Left lung (tissue), 4 donors: ENCODE measurements at regions not wholly inside any gene's neighbourhood (a gene's known extent, or its start where the extent isn't known, plus 50 kb on each side); places are given as distances from the start of the nearest gene placed in this dataset.

Experiments used
- ATAC-seq: fragments of 200-7000 bp; cut with Tn5 transposase; one replicate; pipeline ENCODE4 v1.9.1; 2020; ENCODE audit warnings: moderate library complexity
- DNase-seq, 4 donors: peaks; one replicate each; pipeline ENCODE4 v3.0.0-alpha.2; 2013 to 2020
- H3K27ac ChIP-seq, 2 donors: fragments of 200-600 bp; sonication (generic) in 1 of 2; one replicate each; pipeline versions ENCODE4 v1.5.0 to v1.8.0; 2020 to 2021
- H3K27me3 ChIP-seq, 2 donors: fragments of 200-600 bp; sonication (generic) in 1 of 2; one replicate each; pipeline versions ENCODE4 v1.5.0 to v1.8.0; 2020 to 2021
- H3K36me3 ChIP-seq, 2 donors: fragments of 200-600 bp; sonication (generic) in 1 of 2; one replicate each; pipeline versions ENCODE4 v1.5.0 to v1.8.0; 2020 to 2021
- H3K4me1 ChIP-seq, 2 donors: fragments of 200-600 bp; one replicate each; pipeline ENCODE4 v1.8.0; 2021
- H3K4me3 ChIP-seq, 2 donors: fragments of 200-600 bp; sonication (generic) in 1 of 2; one replicate each; pipeline versions ENCODE4 v1.5.0 to v1.8.0; 2020 to 2021; ENCODE audit warnings: mild to moderate bottlenecking in 1 of 2
- H3K9me3 ChIP-seq, 2 donors: fragments of 200-600 bp; sonication (generic) in 1 of 2; one replicate each; pipeline versions ENCODE4 v1.5.0 to v1.8.0; 2020 to 2021
- intact Hi-C, 2 donors: fragments of 100-400 bp; cut with DNase I; formaldehyde crosslinking; loops; one replicate each; pipeline versions ENCODE4 v1.11.2 to v1.14.2; 2022
- TF ChIP-seq, protein P1 (sequence below), 2 donors: fragments of 200-600 bp; sonication (generic) in 1 of 2; IDR thresholded peaks; one replicate each; pipeline versions ENCODE4 v1.5.0 to v1.8.0; 2021; ENCODE audit warnings: antibody characterized with exemption in 2 of 2
- donor health status: DM: no; HTN: yes; CAD: no.
- donor health status: DM: no; HTN: no; CAD: no.

DNA sequence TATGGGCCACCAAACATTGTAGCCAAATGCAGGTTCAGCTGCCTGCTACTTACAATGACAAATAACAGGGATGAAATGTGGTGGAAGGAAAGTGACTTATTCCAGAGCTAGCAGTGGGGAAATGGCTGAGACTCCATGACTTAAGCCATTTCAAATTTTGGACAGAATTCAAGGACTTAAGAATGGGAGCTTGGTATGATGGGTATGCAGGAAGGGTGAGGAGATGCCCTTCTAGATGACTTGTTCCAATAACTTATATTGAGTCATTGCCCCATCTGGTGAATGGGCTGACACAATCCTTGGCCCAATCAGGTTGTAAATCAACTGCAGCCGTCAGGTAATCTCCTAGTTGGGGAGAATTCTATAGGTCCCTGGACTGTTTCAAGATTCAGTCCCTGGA is 230.7 kb upstream of the SGCD start:
- H3K36me3 ChIP-seq, result no peaks in the 10 kb centered on the region
- H3K27me3 ChIP-seq, result no peaks in the 10 kb centered on the region
- intact Hi-C loops, result no loop called here
- no peak overlapping the region for H3K4me3 ChIP-seq
- DNase-seq, result no peak
- H3K9me3 ChIP-seq, result peaks cover 0 to 9% of the 10 kb centered on the region in 2 donors
- TF ChIP-seq, protein P1, sequence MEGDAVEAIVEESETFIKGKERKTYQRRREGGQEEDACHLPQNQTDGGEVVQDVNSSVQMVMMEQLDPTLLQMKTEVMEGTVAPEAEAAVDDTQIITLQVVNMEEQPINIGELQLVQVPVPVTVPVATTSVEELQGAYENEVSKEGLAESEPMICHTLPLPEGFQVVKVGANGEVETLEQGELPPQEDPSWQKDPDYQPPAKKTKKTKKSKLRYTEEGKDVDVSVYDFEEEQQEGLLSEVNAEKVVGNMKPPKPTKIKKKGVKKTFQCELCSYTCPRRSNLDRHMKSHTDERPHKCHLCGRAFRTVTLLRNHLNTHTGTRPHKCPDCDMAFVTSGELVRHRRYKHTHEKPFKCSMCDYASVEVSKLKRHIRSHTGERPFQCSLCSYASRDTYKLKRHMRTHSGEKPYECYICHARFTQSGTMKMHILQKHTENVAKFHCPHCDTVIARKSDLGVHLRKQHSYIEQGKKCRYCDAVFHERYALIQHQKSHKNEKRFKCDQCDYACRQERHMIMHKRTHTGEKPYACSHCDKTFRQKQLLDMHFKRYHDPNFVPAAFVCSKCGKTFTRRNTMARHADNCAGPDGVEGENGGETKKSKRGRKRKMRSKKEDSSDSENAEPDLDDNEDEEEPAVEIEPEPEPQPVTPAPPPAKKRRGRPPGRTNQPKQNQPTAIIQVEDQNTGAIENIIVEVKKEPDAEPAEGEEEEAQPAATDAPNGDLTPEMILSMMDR (IDR thresholded peaks at IDR 0.05), result no peak
- ATAC-seq, result no peak
- no peaks in the 10 kb centered on the region for H3K4me1 ChIP-seq
- no peak overlapping the region for H3K27ac ChIP-seq

DNA sequence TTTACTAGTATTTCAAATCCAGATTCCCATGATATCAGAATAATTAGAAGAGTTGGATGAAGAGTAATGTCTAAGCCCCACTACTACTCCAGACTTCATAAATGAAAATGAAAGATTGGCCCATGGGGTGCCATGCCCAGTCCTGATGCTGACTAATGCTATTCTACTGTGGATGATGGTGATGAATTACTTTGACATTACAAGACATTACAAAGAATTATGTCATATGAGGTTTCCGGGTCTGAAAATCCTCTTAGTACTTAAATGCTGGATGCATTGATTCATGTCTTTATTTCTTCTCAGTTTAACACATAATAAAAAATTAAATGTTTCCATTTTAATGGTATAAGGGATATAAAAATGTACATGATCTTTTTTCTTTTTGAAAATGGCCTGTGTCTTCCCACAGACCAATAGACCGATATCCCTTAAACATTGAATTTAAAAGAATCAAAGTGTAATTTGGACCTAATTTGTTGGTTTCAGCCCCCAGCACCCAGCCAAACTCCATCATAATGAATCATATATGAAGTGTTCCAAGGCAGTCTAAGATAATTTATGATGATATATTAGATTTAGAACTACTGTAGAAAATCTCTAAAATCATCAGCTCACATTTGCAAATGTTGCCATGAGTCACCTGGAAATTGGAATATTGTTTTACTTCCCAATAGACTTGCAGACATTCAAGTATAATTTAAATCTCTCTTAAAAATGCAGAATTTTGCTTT is 223.6 kb upstream of the SGCD start:
- no peak for DNase-seq
- no peaks in the 10 kb centered on the region for H3K27me3 ChIP-seq
- no peaks in the 10 kb centered on the region for H3K4me1 ChIP-seq
- ATAC-seq, result no peak
- no peaks in the 10 kb centered on the region for H3K36me3 ChIP-seq
- H3K27ac ChIP-seq, result no peak overlapping the region
- TF ChIP-seq, protein P1 (IDR thresholded peaks at IDR 0.05), result no peak
- no peaks in the 10 kb centered on the region for H3K9me3 ChIP-seq
- intact Hi-C loops, result no loop called here
- H3K4me3 ChIP-seq, result no peak overlapping the region

GRCh38 chr5:156109317-156110023 is 217.5 kb upstream of the SGCD start:
- intact Hi-C loops, result no loop called here
- Histone ChIP-seq H3K4me1 (no peaks in the 10 kb centered on the region), H3K27ac (no peak overlapping the region), H3K9me3 (no peaks in the 10 kb centered on the region), H3K36me3 (no peaks in the 10 kb centered on the region), H3K27me3 (no peaks in the 10 kb centered on the region), H3K4me3 (no peak overlapping the region)
- ATAC-seq (no peak), DNase-seq (no peak)
- TF ChIP-seq, protein P1 (IDR thresholded peaks at IDR 0.05), result no peak

- Histone ChIP-seq H3K36me3 (no peaks in the 10 kb centered on the region), H3K4me1 (no peaks in the 10 kb centered on the region), H3K27me3 (no peaks in the 10 kb centered on the region), H3K4me3 (no peak overlapping the region), H3K9me3 (no peaks in the 10 kb centered on the region), H3K27ac (no peak overlapping the region)
- TF ChIP-seq, protein P1 (IDR thresholded peaks at IDR 0.05), result no peak
- intact Hi-C loops, result no loop called here
- no peak for DNase-seq
- ATAC-seq, result no peak
These were observed 207.3 kb upstream of the SGCD start for GRCh38 chr5:156119692-156120091.

- no peak for DNase-seq
- Histone ChIP-seq H3K36me3 (no peaks in the 10 kb centered on the region), H3K27ac (no peak overlapping the region), H3K4me1 (no peaks in the 10 kb centered on the region), H3K9me3 (no peaks in the 10 kb centered on the region), H3K4me3 (no peak overlapping the region), H3K27me3 (no peaks in the 10 kb centered on the region)
- TF ChIP-seq, protein P1 (IDR thresholded peaks at IDR 0.05), result no peak
- no peak for ATAC-seq
- intact Hi-C loops, result no loop called here
These were observed 206.2 kb upstream of the SGCD start for GRCh38 chr5:156120777-156121176.
